OCI-LY1 (cell line): ENCODE measurements at regions not wholly inside any gene's neighbourhood (a gene's known extent, or its start where the extent isn't known, plus 50 kb on each side); places are given as distances from the start of the nearest gene placed in this dataset.

ENCODE experiments used
- H2AFZ ChIP-seq: fragments of 200-600 bp; sonication (generic), shearing (Covaris generic); 2 replicates; pipeline ENCODE4 v1.6.0; 2014; ENCODE audit warnings: antibody characterized with exemption, mild to moderate bottlenecking, low read length
- H3F3A ChIP-seq: fragments of 200-600 bp; sonication (generic), shearing (Covaris generic); 2 replicates; pipeline ENCODE4 v1.6.0; 2014; ENCODE audit warnings: mild to moderate bottlenecking, antibody characterized with exemption, low read length, moderate library complexity; ENCODE audit not compliant: insufficient read depth
- H3K27ac ChIP-seq: fragments of 200-600 bp; sonication (generic); 2 replicates; pipeline ENCODE4 v1.5.1; 2014; ENCODE audit warnings: low read length, mixed run types, mild to moderate bottlenecking, low read depth; ENCODE audit not compliant: poor library complexity, severe bottlenecking
- H3K27me3 ChIP-seq: fragments of 200-600 bp; sonication (generic); 2 replicates; pipeline ENCODE4 v1.6.0; 2014; ENCODE audit warnings: antibody characterized with exemption, mild to moderate bottlenecking, low read length, moderate library complexity; ENCODE audit not compliant: insufficient read depth
- H3K36me3 ChIP-seq: fragments of 200-600 bp; sonication (generic); 2 replicates; pipeline ENCODE4 v1.6.1; 2014; ENCODE audit warnings: mild to moderate bottlenecking, antibody characterized with exemption, low read length, moderate library complexity, mixed read lengths; ENCODE audit not compliant: insufficient read depth
- H3K4me1 ChIP-seq: fragments of 200-600 bp; sonication (generic); 2 replicates; pipeline ENCODE4 v1.5.1; 2014; ENCODE audit warnings: mild to moderate bottlenecking, low read length, moderate library complexity; ENCODE audit not compliant: insufficient read depth, severe bottlenecking
- H3K4me2 ChIP-seq: fragments of 200-600 bp; sonication (generic), shearing (Covaris generic); 2 replicates; pipeline ENCODE4 v1.6.1; 2014; ENCODE audit warnings: low read length
- H3K4me3 ChIP-seq: fragments of 200-600 bp; sonication (generic); 2 replicates; pipeline ENCODE4 v1.5.1; 2014; ENCODE audit warnings: low read length, low read depth, mild to moderate bottlenecking, mixed read lengths; ENCODE audit not compliant: poor library complexity, severe bottlenecking
- H3K79me2 ChIP-seq: fragments of 200-600 bp; shearing (Covaris generic); 2 replicates; pipeline ENCODE4 v1.6.1; 2016; ENCODE audit warnings: mixed run types, low read length, mixed read lengths; ENCODE audit not compliant: insufficient read depth
- H3K9ac ChIP-seq: fragments of 200-600 bp; sonication (generic), shearing (Covaris generic); 2 replicates; pipeline ENCODE4 v1.6.1; 2014; ENCODE audit warnings: mild to moderate bottlenecking, low read length, mixed read lengths
- H3K9me2 ChIP-seq: fragments of 200-600 bp; sonication (generic), shearing (Covaris generic); 2 replicates; pipeline ENCODE4 v1.6.1; 2014; ENCODE audit warnings: low read depth, mild to moderate bottlenecking, low read length, mixed read lengths
- H3K9me3 ChIP-seq: fragments of 200-600 bp; shearing (Covaris generic); 2 replicates; pipeline ENCODE4 v1.6.1; 2014; ENCODE audit warnings: low read length, mixed read lengths
- H4K20me1 ChIP-seq: fragments of 200-600 bp; sonication (generic), shearing (Covaris generic); 2 replicates; pipeline ENCODE4 v1.6.0; 2016; ENCODE audit warnings: mild to moderate bottlenecking, low read length; ENCODE audit not compliant: insufficient read depth
- CTCF ChIP-seq: fragments of 200-600 bp; sonication (generic), shearing (Covaris generic); IDR thresholded peaks from 2 replicates; pipeline ENCODE4 v1.5.1; 2017; ENCODE audit warnings: mild to moderate bottlenecking, antibody characterized with exemption, low read length, moderate library complexity, mixed read lengths
- EZH2 ChIP-seq: fragments of 200-600 bp; sonication (generic), shearing (Covaris generic); IDR thresholded peaks from 2 replicates; pipeline ENCODE4 v1.8.0; 2017; ENCODE audit warnings: borderline replicate concordance, mixed run types, mild to moderate bottlenecking, antibody characterized with exemption, low read length, moderate library complexity, mixed read lengths

GRCh38 chr2:142234741-142235140 is 103.9 kb upstream of the LRP1B start:
- no peak overlapping the region for H3K9ac ChIP-seq
- H3K4me3 ChIP-seq: no peak overlapping the region
- H3K27me3 ChIP-seq: no peaks in the 10 kb centered on the region
- H3F3A ChIP-seq: no peaks in the 10 kb centered on the region
- H3K79me2 ChIP-seq: no peaks in the 10 kb centered on the region
- no peak for TF ChIP-seq CTCF
- TF ChIP-seq EZH2: no peak
- H3K27ac ChIP-seq: no peak overlapping the region
- no peak overlapping the region for H2AFZ ChIP-seq
- H4K20me1 ChIP-seq: no peaks in the 10 kb centered on the region
- H3K4me2 ChIP-seq: no peak overlapping the region
- no peaks in the 10 kb centered on the region for H3K4me1 ChIP-seq
- no peaks in the 10 kb centered on the region for H3K9me3 ChIP-seq
- no peaks in the 10 kb centered on the region for H3K9me2 ChIP-seq
- H3K36me3 ChIP-seq: no peaks in the 10 kb centered on the region

- no peaks in the 10 kb centered on the region for H3K9me3 ChIP-seq
- no peak overlapping the region for H3K9ac ChIP-seq
- H3K27ac ChIP-seq: no peak overlapping the region
- TF ChIP-seq CTCF (no peak), EZH2 (no peak)
- H3F3A ChIP-seq: no peaks in the 10 kb centered on the region
- no peak overlapping the region for H3K4me2 ChIP-seq
- no peaks in the 10 kb centered on the region for H3K9me2 ChIP-seq
- no peaks in the 10 kb centered on the region for H3K36me3 ChIP-seq
- no peak overlapping the region for H3K4me3 ChIP-seq
- H3K4me1 ChIP-seq: no peaks in the 10 kb centered on the region
- H3K27me3 ChIP-seq: no peaks in the 10 kb centered on the region
- no peaks in the 10 kb centered on the region for H3K79me2 ChIP-seq
- H2AFZ ChIP-seq: no peak overlapping the region
- H4K20me1 ChIP-seq: no peaks in the 10 kb centered on the region
These were observed 92.5 kb upstream of the LRP1B start for GRCh38 chr2:142223309-142223708.

- Histone ChIP-seq H3K9me2 (no peaks in the 10 kb centered on the region), H3K79me2 (no peaks in the 10 kb centered on the region), H3K27ac (no peak overlapping the region), H3K4me3 (no peak overlapping the region), H3K4me1 (no peaks in the 10 kb centered on the region), H3F3A (no peaks in the 10 kb centered on the region), H3K9ac (no peak overlapping the region), H3K4me2 (no peak overlapping the region), H2AFZ (no peak overlapping the region), H4K20me1 (no peaks in the 10 kb centered on the region), H3K9me3 (no peaks in the 10 kb centered on the region), H3K36me3 (no peaks in the 10 kb centered on the region), H3K27me3 (no peaks in the 10 kb centered on the region)
- TF ChIP-seq EZH2 (no peak), CTCF (no peak)
These were observed 91.9 kb upstream of the LRP1B start for GRCh38 chr2:142222715-142223114.
